H1 (cell line): ENCODE measurements at regions not wholly inside any gene's neighbourhood (a gene's known extent, or its start where the extent isn't known, plus 50 kb on each side); places are given as distances from the start of the nearest gene placed in this dataset.
A peak's percentile ranks its signal among the peaks of the same experiment; 100 is the strongest.

ENCODE experiments used
- CTCF ChIA-PET: fragments of 300-600 bp; sonication (Branson Sonifier 250); formaldehyde crosslinking; loops from one replicate; lab custom pipeline; 2021; ENCODE audit not compliant: partially characterized antibody; lab: Charles Lee
- POLR2A ChIA-PET: fragments of 300-600 bp; sonication (Branson Sonifier 250); formaldehyde crosslinking; loops from one replicate; lab custom pipeline; 2021; ENCODE audit warnings: inconsistent platforms; ENCODE audit not compliant: partially characterized antibody; lab: Charles Lee
- DNase-seq, 2 experiments: peaks; one replicate each; pipeline versions ENCODE4 v3.0.0 to v3.0.0-alpha.2; 2010 to 2022; ENCODE audit warnings: low spot score in 2 of 2, low read depth in 1 of 2, mixed read lengths in 1 of 2
- FAIRE-seq: peaks from 2 replicates; lab custom pipeline; 2011; peaks lifted over from hg19 to GRCh38; lab: Jason Lieb, UNC
- H2AFZ ChIP-seq: 2 replicates; pipeline ENCODE4 v1.8.1; 2012; ENCODE audit warnings: low read length, inconsistent platforms
- H2AK5ac ChIP-seq: 2 replicates; pipeline ENCODE4 v1.6.1; 2013; ENCODE audit warnings: low read depth, low read length
- H2BK120ac ChIP-seq: replicated peaks from 2 replicates; pipeline ENCODE3; 2013; ENCODE audit warnings: low read depth, low read length, inconsistent platforms
- H2BK12ac ChIP-seq: 2 replicates; pipeline ENCODE4 v1.6.1; 2013; ENCODE audit warnings: low read depth, low read length
- H2BK15ac ChIP-seq: 2 replicates; pipeline ENCODE4 v1.6.1; 2013; ENCODE audit warnings: low read length
- H2BK20ac ChIP-seq: 2 replicates; pipeline ENCODE4 v1.6.1; 2013; ENCODE audit warnings: low read length
- H2BK5ac ChIP-seq: 2 replicates; pipeline ENCODE4 v1.6.1; 2013; ENCODE audit warnings: low read depth, low read length
- H3K14ac ChIP-seq: 2 replicates; pipeline ENCODE4 v1.6.1; 2013; ENCODE audit warnings: inconsistent platforms; ENCODE audit not compliant: insufficient read length
- H3K18ac ChIP-seq: 2 replicates; pipeline ENCODE4 v1.6.1; 2013; ENCODE audit warnings: low read length; ENCODE audit errors: extremely low read depth
- H3K23ac ChIP-seq: 2 replicates; pipeline ENCODE4 v1.6.1; 2013; ENCODE audit warnings: inconsistent platforms; ENCODE audit not compliant: insufficient read length
- H3K23me2 ChIP-seq: 2 replicates; pipeline ENCODE4 v1.6.1; 2013; ENCODE audit warnings: low read depth, low read length
- H3K27ac ChIP-seq: 2 replicates; pipeline ENCODE4 v1.6.1; 2011; ENCODE audit warnings: low read depth, low read length, inconsistent platforms
- H3K27me3 ChIP-seq, 4 experiments: replicated peaks in 1 of 4; 1 replicate in 1 of 4; 2 replicates in 3 of 4; pipeline versions ENCODE4 v1.6.1 to v1.8.1; 2011 to 2013; ENCODE audit warnings: low read length in 3 of 4, mild to moderate bottlenecking in 3 of 4, inconsistent platforms in 2 of 4, mixed read lengths in 2 of 4, moderate library complexity in 1 of 4; ENCODE audit not compliant: control insufficient read depth in 3 of 4, insufficient read depth in 3 of 4; ENCODE audit errors: extremely low read depth in 1 of 4
- H3K36me3 ChIP-seq, 4 experiments: 2 replicates each; pipeline versions ENCODE4 v1.6.1 to v1.8.1; 2011 to 2013; ENCODE audit warnings: mild to moderate bottlenecking in 4 of 4, low read length in 3 of 4, moderate library complexity in 2 of 4, control low read depth in 1 of 4, inconsistent platforms in 1 of 4; ENCODE audit not compliant: insufficient read depth in 4 of 4, control insufficient read depth in 2 of 4
- H3K4ac ChIP-seq: replicated peaks from 2 replicates; pipeline ENCODE3; 2013; ENCODE audit warnings: low read length, low read depth, mixed read lengths, inconsistent platforms; ENCODE audit not compliant: insufficient read length
- H3K4me1 ChIP-seq, 4 experiments: replicated peaks in 1 of 4; 1 replicate in 1 of 4; 2 replicates in 3 of 4; pipeline versions ENCODE4 v1.6.1 to v1.8.1; 2011 to 2013; ENCODE audit warnings: low read length in 3 of 4, inconsistent platforms in 2 of 4, mixed read lengths in 1 of 4; ENCODE audit not compliant: insufficient read depth in 4 of 4, control insufficient read depth in 3 of 4
- H3K4me2 ChIP-seq, 2 experiments: 2 replicates each; pipeline versions ENCODE4 v1.6.1 to v1.8.1; 2011 to 2013; ENCODE audit warnings: low read depth in 2 of 2, low read length in 2 of 2, control low read depth in 1 of 2, inconsistent platforms in 1 of 2, mild to moderate bottlenecking in 1 of 2; ENCODE audit not compliant: insufficient read depth in 1 of 2
- H3K4me3 ChIP-seq, 4 experiments: fragments of 200-600, 300-600 bp in 1 of 4; sonication (generic), shearing (Covaris generic), sonication (Bioruptor Twin) in 1 of 4; 2 replicates each; pipeline versions ENCODE4 v1.5.1 to v1.8.1; 2011 to 2016; ENCODE audit warnings: low read length in 4 of 4, low read depth in 3 of 4, control low read depth in 2 of 4, inconsistent platforms in 2 of 4, mild to moderate bottlenecking in 2 of 4, mixed read lengths in 1 of 4, moderate library complexity in 1 of 4; ENCODE audit not compliant: insufficient read depth in 2 of 4; ENCODE audit errors: extremely low read depth in 1 of 4
- H3K56ac ChIP-seq: replicated peaks from 2 replicates; pipeline ENCODE3; 2013; ENCODE audit warnings: low read depth, mild to moderate bottlenecking, mixed read lengths, low read length, inconsistent platforms; ENCODE audit not compliant: insufficient read length
- H3K79me1 ChIP-seq: 2 replicates; pipeline ENCODE4 v1.6.1; 2013; ENCODE audit warnings: low read depth, low read length, control low read depth
- H3K79me2 ChIP-seq, 2 experiments: 2 replicates each; pipeline versions ENCODE4 v1.6.1 to v1.8.1; 2012 to 2013; ENCODE audit warnings: low read length in 2 of 2, mild to moderate bottlenecking in 2 of 2, inconsistent platforms in 1 of 2; ENCODE audit not compliant: insufficient read depth in 2 of 2, control insufficient read depth in 1 of 2
- H3K9ac ChIP-seq, 4 experiments: replicated peaks in 1 of 4; 1 replicate in 1 of 4; 2 replicates in 3 of 4; pipeline versions ENCODE4 v1.6.1 to v1.8.1; 2011 to 2013; ENCODE audit warnings: low read depth in 3 of 4, low read length in 3 of 4, control low read depth in 2 of 4, mild to moderate bottlenecking in 2 of 4, moderate library complexity in 2 of 4, inconsistent platforms in 1 of 4; ENCODE audit errors: extremely low read depth in 1 of 4
- H3K9me3 ChIP-seq, 2 experiments: 2 replicates each; pipeline versions ENCODE4 v1.6.1 to v1.8.1; 2012 to 2013; ENCODE audit warnings: mild to moderate bottlenecking in 2 of 2, moderate library complexity in 2 of 2, control low read depth in 1 of 2, inconsistent platforms in 1 of 2, low read depth in 1 of 2, low read length in 1 of 2, mixed read lengths in 1 of 2; ENCODE audit not compliant: insufficient read depth in 2 of 2
- H4K20me1 ChIP-seq, 2 experiments: replicated peaks in 1 of 2; 2 replicates each; pipeline versions ENCODE3 to v1.8.1; 2011 to 2013; ENCODE audit warnings: inconsistent platforms in 2 of 2, low read length in 2 of 2, mild to moderate bottlenecking in 1 of 2; ENCODE audit not compliant: insufficient read depth in 2 of 2, control insufficient read depth in 1 of 2
- H4K5ac ChIP-seq: 2 replicates; pipeline ENCODE4 v1.6.1; 2013; ENCODE audit warnings: low read length, low read depth, mixed read lengths, inconsistent platforms; ENCODE audit not compliant: insufficient read length
- H4K8ac ChIP-seq: 2 replicates; pipeline ENCODE4 v1.8.0; 2013; ENCODE audit warnings: mild to moderate bottlenecking, moderate library complexity, low read length, inconsistent platforms; ENCODE audit not compliant: insufficient read depth; ENCODE audit errors: extremely low read depth
- H4K91ac ChIP-seq: replicated peaks from 2 replicates; pipeline ENCODE3; 2013; ENCODE audit warnings: low read length, mixed read lengths, inconsistent platforms; ENCODE audit not compliant: insufficient read length
- RAD21 ChIP-seq, 2 experiments: IDR thresholded peaks in 1 of 2; conservative IDR thresholded peaks in 1 of 2; 2 replicates each; pipeline ENCODE4 v1.6.1; 2011; ENCODE audit warnings: low read depth in 2 of 2, low read length in 2 of 2, improper control_type of control experiment in 1 of 2, inconsistent platforms in 1 of 2, mild to moderate bottlenecking in 1 of 2, moderate library complexity in 1 of 2
- ZNF274 ChIP-seq: IDR thresholded peaks from 2 replicates; pipeline ENCODE4 v1.7.0; 2012; ENCODE audit warnings: low read length, borderline replicate concordance; ENCODE audit errors: extremely low read depth
- WGBS, 2 experiments: shearing (Covaris generic) in 1 of 2; methylation state at CpG; one replicate each; pipeline versions ENCODE4 v1.1.6 to v1.1.7; 2013 to 2015; ENCODE audit warnings: low lambda C conversion rate in 2 of 2, mixed read lengths in 2 of 2, inconsistent platforms in 1 of 2, low coverage in 1 of 2, missing lambda C conversion rate in 1 of 2; ENCODE audit not compliant: insufficient replicate concordance in 2 of 2, insufficient coverage in 1 of 2, insufficient read length in 1 of 2; ENCODE audit errors: extremely low coverage in 1 of 2, missing lambda C conversion rate in 1 of 2; 5-methylcytosine and 5-hydroxymethylcytosine counted together
- TF ChIP-seq, protein P1 (sequence below), 3 experiments: IDR thresholded peaks; 1 replicate in 2 of 3; 2 replicates in 1 of 3; pipeline versions ENCODE4 v1.5.1 to v1.6.1; 2011; ENCODE audit warnings: low read length in 3 of 3, mild to moderate bottlenecking in 3 of 3, inconsistent platforms in 2 of 3, low read depth in 1 of 3, moderate library complexity in 1 of 3; ENCODE audit not compliant: insufficient read depth in 1 of 3; ENCODE audit errors: control extremely low read depth in 1 of 3
- TF ChIP-seq, protein P2 (sequence below): IDR thresholded peaks from 2 replicates; pipeline ENCODE4 v1.6.1; 2011; ENCODE audit warnings: low read length, improper control_type of control experiment

DNA sequence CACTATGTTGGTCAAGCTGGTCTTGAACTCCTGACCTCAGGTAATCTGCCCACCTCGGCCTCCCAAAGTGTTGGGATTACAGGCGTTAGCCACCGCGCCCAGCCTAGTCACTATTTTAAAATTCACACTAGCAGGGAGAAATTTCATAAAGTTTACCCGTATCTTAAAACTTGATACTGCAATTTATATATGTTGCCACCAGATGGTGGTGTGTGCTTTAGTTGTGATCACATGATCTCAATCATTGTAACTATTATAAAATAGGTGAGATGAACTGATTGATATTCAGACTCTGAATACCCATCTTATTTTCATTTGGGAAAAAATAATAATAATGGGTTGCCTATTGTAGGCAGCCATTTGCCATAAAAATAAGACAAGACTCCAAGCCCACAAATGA is 1330.4 kb upstream of the WWC1 start:
- no peak overlapping the region for H3K14ac ChIP-seq
- POLR2A ChIA-PET, result no interaction called here
- peaks cover 0 to 3% (median 0%) of the 10 kb centered on the region in 4 experiments; a peak in 1 of 7 replicates for H3K4me1 ChIP-seq
- CTCF ChIA-PET, result interaction anchor here (0.6 to 3.3 kb wide), 11 partner anchors 11 to 599 kb away, joined by 3 to 22 read pairs (median 3); no protein-coding TSS in a partner anchor
- no peak overlapping the region for H3K56ac ChIP-seq
- H2BK120ac ChIP-seq, result no peak overlapping the region
- H2AK5ac ChIP-seq, result no peak overlapping the region
- no peak overlapping the region for H4K91ac ChIP-seq
- no peak overlapping the region for H2AFZ ChIP-seq
- WGBS, 2 experiments, result 89% methylated on average over 5 of the region's 5 CpGs; no CpG with 5 or more reads in 1 of the 2 experiments
- no peaks in the 10 kb centered on the region for H4K20me1 ChIP-seq
- no peaks in the 10 kb centered on the region for H3K79me2 ChIP-seq
- H2BK12ac ChIP-seq, result no peak overlapping the region
- TF ChIP-seq, protein P1, sequence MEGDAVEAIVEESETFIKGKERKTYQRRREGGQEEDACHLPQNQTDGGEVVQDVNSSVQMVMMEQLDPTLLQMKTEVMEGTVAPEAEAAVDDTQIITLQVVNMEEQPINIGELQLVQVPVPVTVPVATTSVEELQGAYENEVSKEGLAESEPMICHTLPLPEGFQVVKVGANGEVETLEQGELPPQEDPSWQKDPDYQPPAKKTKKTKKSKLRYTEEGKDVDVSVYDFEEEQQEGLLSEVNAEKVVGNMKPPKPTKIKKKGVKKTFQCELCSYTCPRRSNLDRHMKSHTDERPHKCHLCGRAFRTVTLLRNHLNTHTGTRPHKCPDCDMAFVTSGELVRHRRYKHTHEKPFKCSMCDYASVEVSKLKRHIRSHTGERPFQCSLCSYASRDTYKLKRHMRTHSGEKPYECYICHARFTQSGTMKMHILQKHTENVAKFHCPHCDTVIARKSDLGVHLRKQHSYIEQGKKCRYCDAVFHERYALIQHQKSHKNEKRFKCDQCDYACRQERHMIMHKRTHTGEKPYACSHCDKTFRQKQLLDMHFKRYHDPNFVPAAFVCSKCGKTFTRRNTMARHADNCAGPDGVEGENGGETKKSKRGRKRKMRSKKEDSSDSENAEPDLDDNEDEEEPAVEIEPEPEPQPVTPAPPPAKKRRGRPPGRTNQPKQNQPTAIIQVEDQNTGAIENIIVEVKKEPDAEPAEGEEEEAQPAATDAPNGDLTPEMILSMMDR (IDR thresholded peaks at IDR 0.05; ENCODE audit: control extremely low read depth in 1 of 3, insufficient read depth in 1 of 3, low read depth in 1 of 3, low read length in 3 of 3), result peak in 2 of 3 experiments; percentile 9 to 32; a peak in 2 of 4 replicates
- TF ChIP-seq RAD21 (IDR thresholded peaks at IDR 0.05 in 1 of 2, conservative IDR thresholded peaks at IDR 0.05 in 1 of 2; ENCODE audit: low read depth in 2 of 2, low read length in 2 of 2), result peak; percentile 55 to 62
- no peak for TF ChIP-seq ZNF274
- TF ChIP-seq, protein P2, sequence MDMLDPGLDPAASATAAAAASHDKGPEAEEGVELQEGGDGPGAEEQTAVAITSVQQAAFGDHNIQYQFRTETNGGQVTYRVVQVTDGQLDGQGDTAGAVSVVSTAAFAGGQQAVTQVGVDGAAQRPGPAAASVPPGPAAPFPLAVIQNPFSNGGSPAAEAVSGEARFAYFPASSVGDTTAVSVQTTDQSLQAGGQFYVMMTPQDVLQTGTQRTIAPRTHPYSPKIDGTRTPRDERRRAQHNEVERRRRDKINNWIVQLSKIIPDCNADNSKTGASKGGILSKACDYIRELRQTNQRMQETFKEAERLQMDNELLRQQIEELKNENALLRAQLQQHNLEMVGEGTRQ, result 0 out of 2 replicates have a peak, but pooled peaks have one; percentile 19
- TF ChIP-seq, all 59 proteins: peak for 3
- no peak overlapping the region for H4K8ac ChIP-seq
- no peak overlapping the region for H2BK20ac ChIP-seq
- no peak overlapping the region for H3K18ac ChIP-seq
- no peak overlapping the region for H2BK5ac ChIP-seq
- no peak overlapping the region for H2BK15ac ChIP-seq
- no peak overlapping the region for H3K27ac ChIP-seq
- no peaks in the 10 kb centered on the region for H3K9me3 ChIP-seq
- no peaks in the 10 kb centered on the region for H3K79me1 ChIP-seq
- no peaks in the 10 kb centered on the region for H3K27me3 ChIP-seq
- no peak overlapping the region for H3K4ac ChIP-seq
- FAIRE-seq, result peak; percentile 19
- H3K23me2 ChIP-seq, result no peaks in the 10 kb centered on the region
- no peak overlapping the region for H3K4me3 ChIP-seq
- no peak for DNase-seq
- H3K23ac ChIP-seq, result no peak overlapping the region
- no peak overlapping the region for H3K9ac ChIP-seq
- H3K4me2 ChIP-seq, result no peak overlapping the region
- no peaks in the 10 kb centered on the region for H3K36me3 ChIP-seq
- H4K5ac ChIP-seq, result no peak overlapping the region
